Iris pigment epithelial cell (primary cell): ENCODE measurements at regions not wholly inside any gene's neighbourhood (a gene's known extent, or its start where the extent isn't known, plus 50 kb on each side); places are given as distances from the start of the nearest gene placed in this dataset.
A peak's percentile ranks its signal among the peaks of the same experiment; 100 is the strongest.
"Not testable (repeated sequence)": the region's sequence is repeated elsewhere in the genome, so short reads cannot be mapped to it uniquely, and the experiment has no call there.

ENCODE experiments used
- DNase-seq: peaks from one replicate; pipeline ENCODE4 v3.0.0-alpha.2; 2011; ENCODE audit warnings: low read depth

DNA sequence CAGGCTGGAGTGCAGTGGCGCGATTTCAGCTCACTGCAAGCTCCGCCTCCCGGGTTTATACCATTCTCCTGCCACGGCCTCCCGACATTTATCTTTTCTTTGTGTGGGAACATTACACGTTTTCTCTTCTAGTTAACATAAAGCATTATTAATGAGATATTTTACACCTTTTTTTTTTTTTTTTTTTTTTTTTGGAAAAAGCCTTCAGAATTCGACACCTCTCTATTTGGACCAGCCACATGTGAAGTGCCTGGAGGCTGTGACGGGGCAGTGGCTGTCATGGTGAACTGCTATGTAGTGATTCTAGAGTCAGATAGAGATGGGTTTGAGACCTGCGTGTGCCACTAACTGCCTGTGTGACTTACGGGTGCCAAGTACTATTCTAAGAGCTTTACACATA is 64.3 kb downstream of the SMIM38 start:
- no peak for DNase-seq

DNA sequence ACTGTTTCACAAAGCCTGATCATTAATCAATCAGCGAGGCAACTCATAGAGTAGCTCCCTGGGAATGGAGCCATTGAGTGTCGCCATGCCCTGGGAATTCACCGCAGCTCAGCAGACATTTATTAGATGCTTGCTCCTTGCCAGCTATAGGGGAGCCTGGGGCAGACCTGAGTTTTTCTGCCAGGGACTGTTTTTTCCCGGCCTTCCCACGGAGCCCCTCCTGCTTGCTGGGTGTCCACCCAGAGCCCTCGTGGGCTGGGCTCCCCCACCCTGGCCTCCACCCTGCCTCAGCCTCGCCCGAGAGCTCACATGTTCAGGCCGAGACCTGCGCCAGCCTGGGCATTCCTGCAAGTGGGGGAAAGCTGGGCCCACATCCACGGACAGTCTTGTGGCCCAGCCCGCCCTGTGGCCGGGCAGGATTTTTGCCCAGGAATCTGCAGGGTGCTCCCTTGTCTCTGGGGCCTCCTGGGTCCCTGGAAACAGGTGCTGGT is 64.9 kb downstream of the SMIM38 start:
- DNase-seq = no peak

DNA sequence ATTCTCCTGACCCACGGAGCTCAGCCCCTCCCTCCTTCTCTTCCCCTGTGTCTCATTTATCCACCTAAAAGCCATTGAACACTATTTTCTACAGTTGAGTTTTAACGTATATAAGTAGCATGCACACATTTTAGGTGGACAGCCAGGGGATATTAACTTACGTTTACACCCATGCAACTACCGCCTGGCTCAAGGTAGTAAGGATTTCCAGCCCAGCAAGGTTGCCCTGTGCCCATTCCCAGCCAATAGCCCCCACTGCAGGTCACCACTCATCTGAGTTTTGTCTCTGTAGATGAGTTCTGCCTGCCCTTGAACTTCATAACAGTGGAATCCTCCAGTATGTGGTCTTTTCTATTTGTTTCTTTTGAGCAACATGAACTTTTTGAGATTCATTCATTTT is 65.4 kb downstream of the SMIM38 start:
- no peak for DNase-seq

DNA sequence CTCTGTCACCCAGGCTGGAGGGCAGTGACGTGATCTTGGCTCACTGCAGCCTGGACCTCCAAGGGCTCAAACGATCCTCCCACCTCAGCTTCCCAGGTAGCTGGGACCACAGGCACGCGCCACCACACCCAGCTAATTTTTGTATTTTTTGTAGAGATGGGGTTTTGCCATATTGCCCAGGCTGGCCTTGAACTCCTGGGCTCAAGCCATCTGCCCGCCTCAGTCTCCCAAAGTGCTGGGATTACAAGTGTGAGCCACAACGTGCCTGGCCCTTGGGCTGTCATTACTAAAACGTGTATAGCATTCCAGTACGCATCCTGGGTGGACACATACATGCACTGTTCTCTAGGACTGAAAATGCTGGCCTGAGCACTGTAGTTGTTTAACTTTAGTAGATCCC is 65.9 kb downstream of the SMIM38 start:
- DNase-seq = not testable (repeated sequence)

DNA sequence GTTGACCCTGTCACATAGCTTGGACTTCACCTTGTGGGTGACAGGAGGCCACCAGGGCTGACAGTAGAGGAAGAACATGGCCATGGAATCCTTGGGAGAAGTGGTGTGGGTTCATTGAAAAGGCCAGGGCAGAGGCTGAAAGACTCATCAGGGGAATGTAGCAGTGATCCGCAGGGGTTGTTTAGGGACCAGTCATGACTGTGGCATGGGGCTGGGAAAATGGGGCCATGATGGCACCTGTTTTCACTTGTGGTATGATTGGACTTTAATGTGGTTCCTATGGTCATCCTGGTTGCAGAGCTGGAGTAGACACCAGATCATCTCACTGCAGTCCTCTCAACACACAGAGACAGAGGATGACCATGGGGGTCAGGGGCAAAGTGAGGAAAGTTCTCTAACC is 66.7 kb upstream of the MYEOV start:
- no peak for DNase-seq

DNA sequence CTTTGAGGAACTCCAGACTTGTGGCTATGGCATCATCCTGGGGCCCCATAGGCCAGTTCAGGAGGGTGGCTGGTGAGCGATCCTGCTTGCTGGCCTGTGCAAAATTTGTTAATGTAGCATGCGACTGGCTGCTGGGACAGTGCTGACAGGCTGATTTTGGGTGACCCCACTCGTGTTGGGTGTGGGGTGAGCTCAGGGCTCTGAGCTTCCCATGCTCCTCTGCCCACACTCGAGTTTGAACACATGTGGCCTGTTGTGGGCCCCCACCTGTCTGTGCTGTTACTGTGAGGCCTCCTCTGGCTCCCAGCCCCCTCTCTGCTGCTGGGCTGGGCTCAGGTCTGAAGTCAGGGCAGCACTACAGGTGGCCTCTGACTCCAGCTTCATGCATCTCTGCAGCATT is 64.4 kb upstream of the MYEOV start:
- no peak for DNase-seq

DNA sequence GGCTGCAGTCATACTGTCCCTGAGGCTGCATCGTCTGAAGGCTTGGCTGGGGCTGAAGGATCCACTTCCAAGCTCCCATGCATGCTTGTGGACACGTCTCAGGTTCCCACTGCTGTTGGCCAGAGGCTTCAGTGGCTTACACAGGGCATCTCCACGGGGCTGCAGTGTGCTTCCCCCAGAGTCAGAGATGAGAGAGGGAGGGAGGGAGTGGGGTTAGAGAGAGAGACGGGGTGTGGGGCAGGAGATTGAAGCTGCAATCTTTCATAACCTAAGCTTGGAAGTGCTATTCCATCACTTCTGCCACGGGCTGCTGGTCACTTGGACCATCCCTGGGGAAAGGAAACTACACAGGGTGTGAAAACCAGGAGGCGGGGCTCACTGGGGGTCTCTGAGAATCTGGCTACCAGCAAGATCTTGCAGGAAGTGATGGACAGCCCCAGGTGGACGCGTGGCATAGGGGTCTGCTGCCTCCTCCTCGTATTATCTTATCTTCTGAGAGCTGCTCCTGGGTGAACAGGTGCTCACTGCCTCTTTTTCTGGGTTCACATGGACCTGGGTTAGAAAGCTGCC is 63.0 kb upstream of the MYEOV start:
- DNase-seq = no peak

DNA sequence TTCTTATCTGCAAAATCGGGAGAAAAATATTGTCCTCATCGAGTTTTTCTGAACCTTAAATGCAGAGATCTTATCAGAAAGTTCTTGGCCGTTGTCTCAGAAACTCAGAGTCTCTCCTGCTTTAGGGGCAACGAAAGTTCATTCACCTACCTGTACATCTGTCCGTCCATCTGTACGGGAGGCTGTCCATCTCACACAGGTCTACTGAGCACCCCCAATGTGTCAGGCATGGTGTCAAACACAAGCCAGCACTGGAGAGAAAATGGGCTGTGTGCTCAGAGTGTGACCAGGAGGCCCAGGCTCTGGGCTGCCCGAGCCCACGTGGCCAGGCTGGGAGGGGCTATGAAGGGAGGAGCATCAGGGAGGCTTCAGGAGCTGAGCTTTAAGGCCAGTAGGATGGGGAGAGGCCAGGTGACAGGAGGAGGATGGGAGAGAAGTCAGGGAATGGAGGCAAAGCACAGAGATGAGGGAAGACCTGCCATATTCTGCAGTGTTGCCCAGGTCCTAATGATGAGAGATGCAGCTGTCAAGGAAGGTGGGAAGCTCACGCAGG is 62.4 kb upstream of the MYEOV start:
- no peak for DNase-seq

DNA sequence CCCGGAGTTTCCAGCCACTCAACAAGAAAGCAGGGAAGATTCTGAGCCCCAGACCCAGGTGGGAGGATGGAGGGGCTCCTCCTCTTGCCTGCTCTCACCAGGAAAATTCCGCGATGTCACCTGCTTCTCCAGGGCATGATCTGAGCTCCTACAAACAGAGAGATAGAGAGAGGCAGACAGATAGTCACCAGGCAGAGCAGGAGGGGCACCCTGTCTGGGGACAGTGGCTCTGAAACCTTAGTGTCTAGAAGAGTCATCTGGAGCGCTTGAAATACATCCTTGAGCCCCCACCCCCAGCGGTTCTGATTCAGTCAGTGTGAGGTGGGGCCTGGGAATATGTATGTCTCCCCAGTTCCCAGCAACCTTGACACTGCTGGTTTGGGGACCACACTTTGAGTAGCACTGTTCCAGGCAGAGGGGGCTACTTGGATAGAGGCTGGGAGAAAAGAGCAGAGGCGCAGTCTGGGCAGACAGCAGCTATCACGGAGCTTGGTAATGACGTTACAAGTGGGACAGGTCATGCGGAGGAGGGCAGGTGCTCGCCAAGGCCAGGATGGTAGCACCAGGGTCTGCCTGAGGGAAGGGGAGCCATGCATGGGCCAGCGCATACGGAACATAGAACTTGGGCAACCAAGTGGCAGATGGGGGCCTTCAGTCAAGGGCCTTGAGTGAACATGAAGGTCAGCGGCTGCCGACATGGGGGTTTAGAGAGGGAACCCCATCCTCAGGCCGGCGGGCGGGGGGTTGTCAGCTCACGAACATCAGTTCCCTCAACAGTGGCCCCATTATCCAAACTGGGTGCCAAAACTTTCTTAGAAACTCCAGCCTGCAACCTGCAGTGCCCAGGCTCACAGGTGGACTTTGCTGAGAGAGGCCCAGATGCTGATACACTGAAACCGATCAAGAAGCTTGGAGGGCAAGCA is 60.9 kb upstream of the MYEOV start:
- DNase-seq = no peak

DNA sequence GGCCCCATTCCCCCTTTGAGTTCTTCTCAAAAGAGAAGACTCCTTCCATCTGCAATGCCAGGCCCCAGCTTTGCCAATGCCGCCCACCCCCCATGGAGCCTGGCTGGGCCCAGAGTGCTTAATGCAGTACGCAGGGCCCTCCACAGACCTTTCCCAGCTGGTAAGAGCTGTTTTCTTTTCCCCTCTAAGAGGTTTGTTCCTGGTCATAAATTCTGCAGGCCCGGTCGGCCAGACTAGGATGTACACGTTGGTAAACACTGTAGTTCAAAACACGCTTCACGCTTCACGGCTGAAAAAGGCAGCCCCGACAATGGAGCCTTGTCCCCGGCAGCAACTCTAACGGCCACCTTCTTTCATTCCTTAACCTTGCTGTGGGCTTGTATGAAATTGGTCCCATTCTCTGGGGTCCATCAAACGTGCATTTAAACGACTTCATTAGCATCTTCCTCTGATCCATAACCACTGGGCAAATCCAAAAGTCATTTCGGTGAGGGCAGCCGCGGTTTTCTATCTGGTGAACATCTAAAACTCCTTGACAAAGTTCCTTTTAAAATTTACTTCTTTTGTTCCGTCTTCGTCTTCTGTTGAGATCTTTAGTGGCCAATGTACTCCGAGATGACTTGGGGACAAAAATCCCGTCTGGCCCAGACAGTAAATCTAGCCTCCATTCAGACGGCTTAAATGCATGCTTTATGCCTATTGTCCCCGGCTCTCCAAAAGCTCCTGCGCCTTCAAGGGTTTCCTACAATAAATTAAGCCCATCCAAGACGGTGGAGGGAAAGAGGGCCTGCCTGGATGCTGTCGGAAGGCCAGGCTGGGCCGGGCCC is 60.0 kb upstream of the MYEOV start:
- no peak for DNase-seq

DNA sequence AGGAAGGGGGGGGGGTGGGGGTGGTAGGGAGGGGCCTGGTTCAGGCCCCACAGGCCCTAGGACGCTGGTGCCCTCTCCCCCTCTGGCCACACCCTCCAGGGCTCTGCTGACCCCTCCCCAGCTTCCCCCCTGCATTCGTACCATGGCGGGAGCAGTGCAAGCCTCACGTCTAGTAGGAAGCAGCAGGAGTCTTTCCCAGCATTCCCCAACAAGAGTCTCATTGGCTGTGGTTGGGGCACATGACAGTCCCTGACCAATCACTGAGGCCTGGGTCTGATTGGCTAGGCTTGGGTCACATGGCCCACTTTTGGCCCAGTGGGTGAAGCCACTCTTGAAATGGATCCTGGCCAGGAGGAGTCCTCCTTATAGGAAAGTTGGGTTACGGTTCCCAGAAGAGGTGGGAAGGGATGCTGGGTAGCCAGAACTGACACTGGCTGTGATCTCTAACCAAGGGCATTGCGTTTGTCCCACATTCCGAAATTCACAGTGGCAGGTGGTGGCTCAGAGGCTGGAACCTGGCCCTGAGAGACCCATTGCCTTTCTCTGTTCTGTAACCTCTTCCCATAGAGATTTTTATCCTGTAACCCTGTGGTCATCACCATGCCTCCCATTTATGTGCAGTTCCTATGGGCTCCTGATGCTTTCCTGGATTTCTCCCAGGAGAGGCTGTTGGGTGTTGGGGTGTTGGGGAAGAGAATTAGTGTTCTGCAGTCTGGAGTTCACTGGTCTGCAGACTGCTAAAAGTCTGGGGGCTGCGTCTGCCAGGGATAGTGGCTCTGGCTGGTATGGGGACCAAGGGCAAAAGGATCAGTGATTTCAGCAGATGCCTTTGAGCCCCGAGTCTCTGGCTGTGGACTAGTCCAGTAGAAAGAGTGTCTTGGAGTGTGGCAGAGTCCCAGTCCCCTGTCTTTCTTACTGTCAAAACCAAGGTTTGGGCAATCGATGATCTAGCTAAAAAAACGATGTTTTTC is 58.9 kb upstream of the MYEOV start:
- no peak for DNase-seq

DNA sequence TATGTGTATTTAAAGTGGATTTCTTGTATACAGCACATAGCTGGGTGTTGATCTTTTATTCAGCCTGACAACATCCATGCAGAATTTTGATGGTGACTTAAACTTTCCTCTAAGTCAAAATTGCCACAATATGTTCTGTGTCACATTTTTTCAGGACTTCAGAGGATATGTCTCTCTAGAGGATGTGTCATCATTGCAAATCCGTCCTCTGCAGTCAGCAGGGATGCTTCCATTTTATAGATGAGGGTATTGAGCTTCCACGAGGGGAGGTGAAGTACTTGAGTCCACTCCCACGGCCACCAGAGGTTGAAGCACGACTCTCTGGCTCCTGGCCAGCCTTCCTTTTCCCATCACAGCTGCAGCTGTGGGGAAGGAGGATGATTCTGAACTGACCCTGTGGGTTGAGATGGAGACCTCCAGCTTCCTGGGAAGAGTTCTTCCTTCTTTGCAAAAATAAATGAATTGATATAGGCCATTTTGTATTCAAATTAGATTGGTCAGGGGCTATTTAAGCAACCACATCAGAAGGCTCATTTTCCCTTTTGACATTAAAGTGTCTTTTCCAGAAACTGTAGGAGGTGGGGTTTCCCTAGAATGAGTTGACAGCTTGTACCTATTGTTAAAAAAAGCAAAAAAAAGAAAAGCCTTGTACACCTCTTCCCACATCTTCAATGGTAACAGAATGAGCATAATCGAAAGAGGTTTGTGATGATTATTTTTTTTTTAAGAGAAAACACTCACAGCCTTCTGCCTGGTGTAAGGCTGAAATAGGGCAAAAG is 55.2 kb upstream of the MYEOV start:
- DNase-seq = no peak

DNA sequence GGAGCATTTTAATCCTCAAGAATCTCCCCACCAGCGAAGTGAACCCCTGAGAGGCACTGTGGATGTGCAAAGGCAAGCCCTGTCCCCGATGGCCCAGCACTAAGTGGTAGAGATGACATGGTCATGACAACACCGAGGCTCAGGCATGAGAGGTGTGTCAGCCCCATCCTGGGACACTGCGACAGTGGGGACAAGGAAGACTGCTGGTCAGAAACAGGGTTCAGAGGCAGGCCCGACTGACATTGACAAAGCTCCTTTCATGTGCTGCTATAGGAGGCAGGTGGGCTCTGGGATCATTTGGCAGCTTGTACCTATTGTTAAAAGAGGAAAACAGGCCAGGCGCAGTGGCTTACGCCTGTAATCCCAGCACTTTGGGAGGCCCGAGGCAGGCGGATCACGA is 54.3 kb upstream of the MYEOV start:
- DNase-seq = no peak

DNA sequence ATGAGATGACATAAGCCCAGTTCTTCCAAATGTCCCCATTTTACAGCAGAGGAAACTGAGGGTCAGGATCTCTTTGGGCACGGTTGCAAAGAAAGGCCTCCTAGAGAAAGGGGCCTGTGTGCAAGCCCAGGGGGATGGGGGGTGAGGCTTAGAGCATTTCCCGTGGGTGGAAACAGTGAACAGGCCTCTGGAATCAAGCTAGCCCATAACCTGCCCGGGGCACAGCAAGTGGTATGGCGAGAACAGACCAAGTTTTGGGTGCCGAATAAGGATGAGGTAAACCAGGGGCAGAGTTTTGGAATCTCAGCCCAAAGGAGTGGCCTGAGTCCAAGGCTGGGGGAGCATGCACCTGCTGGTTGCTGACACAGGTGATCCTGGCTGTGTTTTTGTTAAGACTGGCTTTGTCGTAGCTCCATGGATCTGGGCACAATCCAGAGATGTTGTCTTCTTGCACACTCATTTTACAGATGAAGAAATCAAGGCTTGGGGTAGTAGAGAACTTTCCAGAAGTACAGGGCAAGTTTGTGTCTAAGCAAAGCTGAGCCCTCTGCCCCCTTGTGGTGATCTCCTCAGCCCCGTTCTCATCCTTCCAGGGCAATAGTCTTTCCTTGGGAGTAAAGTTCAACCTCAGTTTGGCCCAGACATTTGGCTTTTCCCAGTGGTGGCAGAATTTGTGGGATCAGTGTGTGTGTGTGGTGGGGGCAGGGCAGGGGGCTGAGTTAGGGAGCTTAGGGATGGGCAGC is 53.5 kb upstream of the MYEOV start:
- DNase-seq = peak; percentile 27

DNA sequence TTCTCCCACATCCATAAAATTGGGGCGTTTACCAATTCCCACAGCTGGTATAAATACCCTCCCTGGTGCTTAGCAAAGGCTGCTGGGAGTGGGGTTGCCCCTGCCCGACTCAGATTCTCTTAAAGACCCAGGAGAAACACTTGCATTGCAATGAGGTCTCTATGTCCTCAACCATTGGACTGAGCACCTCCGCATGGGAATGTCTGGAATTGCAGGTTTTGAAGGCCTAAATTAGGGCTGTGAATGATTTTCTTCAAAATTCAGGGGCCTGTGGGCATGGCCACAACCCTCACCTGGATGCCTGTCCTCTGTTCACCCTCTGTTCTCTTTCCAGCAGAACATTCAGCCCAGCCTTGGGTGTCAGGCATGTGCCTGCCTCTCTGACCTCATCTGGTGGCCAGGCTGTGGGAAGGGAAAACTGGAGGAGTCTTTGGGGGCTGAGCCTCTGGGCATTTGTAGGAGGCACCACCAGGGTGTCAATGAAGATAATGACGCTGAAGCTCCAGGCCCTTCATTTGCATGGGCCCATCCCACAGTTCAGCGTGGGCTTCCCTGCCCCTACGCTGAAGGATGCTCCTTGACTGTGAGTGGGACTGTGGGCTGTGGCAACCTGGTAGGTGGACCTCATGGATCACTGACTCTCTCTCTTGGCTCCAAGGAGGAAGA is 52.7 kb upstream of the MYEOV start:
- DNase-seq = no peak

DNA sequence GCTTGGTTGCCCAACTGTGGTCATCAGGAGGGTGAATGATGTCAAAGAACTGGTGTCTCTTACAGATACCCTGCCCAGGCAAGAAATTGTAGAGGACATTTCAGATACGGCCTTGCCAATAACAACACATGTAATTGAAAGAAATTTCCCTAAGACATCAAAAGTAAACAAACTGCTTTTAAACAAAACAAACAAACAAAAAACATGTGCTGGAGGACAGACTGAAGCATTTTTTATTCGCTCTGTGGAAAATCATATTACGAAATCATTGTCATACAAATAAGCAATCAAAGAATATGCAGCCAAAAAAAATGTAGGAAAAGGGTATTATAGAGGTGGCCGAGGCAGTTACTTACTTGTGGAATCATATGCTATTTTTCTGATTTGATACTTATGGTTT is 52.1 kb upstream of the MYEOV start:
- no peak for DNase-seq

DNA sequence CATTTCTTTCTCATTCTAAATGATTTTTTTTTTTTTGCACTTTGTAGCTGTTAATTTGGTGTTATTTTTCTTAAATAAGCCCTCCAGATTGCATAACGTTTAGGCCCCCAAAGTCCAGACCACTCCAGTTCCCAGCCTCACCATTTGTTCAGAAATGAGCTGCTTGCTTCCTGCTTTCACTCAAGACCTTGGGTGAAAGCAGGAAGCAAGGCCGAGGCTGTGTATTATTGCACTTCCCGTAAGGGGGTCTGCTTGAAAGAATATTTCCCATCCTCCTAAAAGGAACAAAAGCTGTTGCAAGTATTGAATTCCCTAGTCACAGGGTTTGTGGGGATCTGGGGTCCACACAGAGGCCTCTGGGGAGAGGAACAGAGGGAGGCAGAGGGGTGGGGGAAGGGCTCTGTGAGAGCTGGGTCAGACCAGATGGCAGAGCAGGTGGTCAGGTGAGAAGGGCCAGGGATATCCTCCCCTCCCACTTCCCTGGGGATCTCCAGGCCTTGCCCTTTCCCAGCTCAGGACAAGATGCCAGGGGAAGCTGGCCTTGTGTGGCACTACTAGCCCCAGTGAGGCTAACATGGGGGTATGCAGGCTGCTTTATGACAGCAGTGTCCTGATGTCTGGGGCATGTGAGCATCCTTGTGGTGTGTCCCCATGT is 51.6 kb upstream of the MYEOV start:
- DNase-seq = no peak

DNA sequence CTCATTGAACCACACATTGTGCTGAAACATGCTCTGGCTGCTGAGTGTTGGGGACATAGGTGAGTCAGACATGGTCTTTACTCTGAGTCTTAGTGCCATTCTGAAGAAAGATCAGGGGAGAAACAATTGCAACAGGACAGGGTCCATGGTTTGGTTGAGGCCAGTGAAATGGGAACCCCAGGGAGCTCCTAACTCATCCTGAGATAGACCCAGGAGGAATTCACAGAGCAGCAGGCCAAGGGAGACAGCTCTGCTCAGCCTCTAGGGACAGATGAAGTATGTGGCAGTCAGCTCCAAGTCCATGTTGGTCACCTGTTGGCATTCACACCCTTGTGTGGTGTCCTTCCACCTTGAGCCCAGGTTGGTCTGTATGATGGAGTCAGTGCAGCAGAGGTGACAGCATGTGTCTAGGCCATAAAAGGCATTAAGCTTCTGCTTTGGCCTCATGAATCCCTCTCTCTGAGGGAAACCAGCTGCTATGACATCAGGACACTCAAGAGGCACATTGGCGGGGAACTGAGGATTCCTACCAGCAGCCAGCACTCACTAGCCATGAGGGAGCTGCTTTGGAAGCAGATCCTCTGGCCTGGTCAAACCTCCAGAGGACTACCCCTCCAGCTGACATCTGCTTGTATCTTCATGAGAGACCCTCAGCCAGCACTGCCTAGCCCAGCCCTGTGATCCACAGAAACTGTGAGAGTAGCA is 50.3 kb upstream of the MYEOV start:
- no peak for DNase-seq
